ENCODE measurements at regions not wholly inside any gene's neighbourhood (a gene's known extent, or its start where the extent isn't known, plus 50 kb on each side); places are given as distances from the start of the nearest gene placed in this dataset.

DNA sequence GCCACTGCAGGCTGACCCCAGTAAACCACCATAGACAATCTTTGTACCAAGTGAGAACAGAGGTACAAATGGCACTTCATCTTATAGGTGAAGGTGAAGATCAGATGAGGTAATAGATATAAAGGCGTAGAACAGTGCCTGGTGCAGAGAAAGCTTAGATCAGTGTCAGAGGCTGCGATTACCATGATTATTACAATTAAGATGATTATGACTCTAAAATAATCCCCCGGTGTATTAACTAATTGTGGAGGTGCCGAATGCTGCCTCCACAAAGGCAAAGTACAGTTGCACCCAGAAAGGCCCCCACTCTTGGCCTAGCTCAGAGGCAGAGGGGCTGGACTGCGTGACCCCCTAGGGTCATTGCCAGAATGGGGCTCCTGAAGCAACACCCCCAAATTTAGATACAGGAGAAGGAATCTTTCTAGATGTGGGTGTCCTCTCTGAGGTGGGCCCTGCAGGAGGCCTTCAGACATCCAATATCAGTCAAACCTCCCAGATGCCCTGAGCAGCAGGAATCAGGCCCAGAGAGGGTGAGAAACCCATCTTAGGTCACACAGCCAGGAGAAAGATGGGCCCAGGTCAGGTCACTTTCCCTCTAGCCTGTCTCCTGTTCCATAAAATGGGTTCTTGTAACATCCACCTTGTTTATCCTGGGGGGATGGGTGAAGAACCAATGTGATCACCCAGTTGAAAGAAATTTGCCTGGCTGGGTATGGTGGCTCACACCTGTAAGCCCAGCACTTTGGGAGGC is 139.8 kb downstream of the PHETA1 start:
- no peak for TF ChIP-seq TCF7 (CRISPR knock-in tag; IDR thresholded peaks at IDR 0.05; ENCODE audit: low read depth)
- TF ChIP-seq, protein P1, sequence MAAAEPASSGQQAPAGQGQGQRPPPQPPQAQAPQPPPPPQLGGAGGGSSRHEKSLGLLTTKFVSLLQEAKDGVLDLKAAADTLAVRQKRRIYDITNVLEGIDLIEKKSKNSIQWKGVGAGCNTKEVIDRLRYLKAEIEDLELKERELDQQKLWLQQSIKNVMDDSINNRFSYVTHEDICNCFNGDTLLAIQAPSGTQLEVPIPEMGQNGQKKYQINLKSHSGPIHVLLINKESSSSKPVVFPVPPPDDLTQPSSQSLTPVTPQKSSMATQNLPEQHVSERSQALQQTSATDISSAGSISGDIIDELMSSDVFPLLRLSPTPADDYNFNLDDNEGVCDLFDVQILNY (CRISPR knock-in tag; IDR thresholded peaks at IDR 0.05), result no peak
- no peak for TF ChIP-seq NR3C1 (CRISPR knock-in tag; conservative IDR thresholded peaks at IDR 0.05; ENCODE audit: low read depth)
- TF ChIP-seq, protein P2, sequence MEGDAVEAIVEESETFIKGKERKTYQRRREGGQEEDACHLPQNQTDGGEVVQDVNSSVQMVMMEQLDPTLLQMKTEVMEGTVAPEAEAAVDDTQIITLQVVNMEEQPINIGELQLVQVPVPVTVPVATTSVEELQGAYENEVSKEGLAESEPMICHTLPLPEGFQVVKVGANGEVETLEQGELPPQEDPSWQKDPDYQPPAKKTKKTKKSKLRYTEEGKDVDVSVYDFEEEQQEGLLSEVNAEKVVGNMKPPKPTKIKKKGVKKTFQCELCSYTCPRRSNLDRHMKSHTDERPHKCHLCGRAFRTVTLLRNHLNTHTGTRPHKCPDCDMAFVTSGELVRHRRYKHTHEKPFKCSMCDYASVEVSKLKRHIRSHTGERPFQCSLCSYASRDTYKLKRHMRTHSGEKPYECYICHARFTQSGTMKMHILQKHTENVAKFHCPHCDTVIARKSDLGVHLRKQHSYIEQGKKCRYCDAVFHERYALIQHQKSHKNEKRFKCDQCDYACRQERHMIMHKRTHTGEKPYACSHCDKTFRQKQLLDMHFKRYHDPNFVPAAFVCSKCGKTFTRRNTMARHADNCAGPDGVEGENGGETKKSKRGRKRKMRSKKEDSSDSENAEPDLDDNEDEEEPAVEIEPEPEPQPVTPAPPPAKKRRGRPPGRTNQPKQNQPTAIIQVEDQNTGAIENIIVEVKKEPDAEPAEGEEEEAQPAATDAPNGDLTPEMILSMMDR (IDR thresholded peaks at IDR 0.05), result no peak
